ENCODE measurements at regions not wholly inside any gene's neighbourhood (a gene's known extent, or its start where the extent isn't known, plus 50 kb on each side); places are given as distances from the start of the nearest gene placed in this dataset.

- BruUV-seq (replicated peaks): no TSS peak
- intact Hi-C loops (cut with micrococcal nuclease; ENCODE audit: unreplicated experiment): no loop called here
- Mint-ChIP-seq H3K27me3 (ENCODE audit: unreplicated experiment) (no peaks in the 10 kb centered on the region), H3K4me3 (ENCODE audit: low read depth, unreplicated experiment) (no peak overlapping the region), H3K36me3 (ENCODE audit: insufficient read depth, unreplicated experiment) (no peaks in the 10 kb centered on the region), H3K4me1 (ENCODE audit: low read depth, unreplicated experiment) (peaks cover 12% of the 10 kb centered on the region), H3K27ac (ENCODE audit: unreplicated experiment) (no peak overlapping the region), H3K9me3 (ENCODE audit: low read depth, unreplicated experiment) (peaks cover 2% of the 10 kb centered on the region)
- CTCF ChIA-PET: no interaction called here
- TF ChIP-seq CTCF (IDR thresholded peaks at IDR 0.05; ENCODE audit: unreplicated experiment): no peak
- DNase-seq: peak; percentile 9
Observed at GRCh38 chr5:92795633-92796032, 785.4 kb downstream of the NR2F1-AS1 start.

- Mint-ChIP-seq H3K4me3 (ENCODE audit: low read depth, unreplicated experiment) (no peak overlapping the region), H3K36me3 (ENCODE audit: insufficient read depth, unreplicated experiment) (no peaks in the 10 kb centered on the region), H3K27ac (ENCODE audit: unreplicated experiment) (no peak overlapping the region), H3K9me3 (ENCODE audit: low read depth, unreplicated experiment) (peaks cover 2% of the 10 kb centered on the region), H3K27me3 (ENCODE audit: unreplicated experiment) (no peaks in the 10 kb centered on the region), H3K4me1 (ENCODE audit: low read depth, unreplicated experiment) (peaks cover 17% of the 10 kb centered on the region)
- intact Hi-C loops (cut with micrococcal nuclease; ENCODE audit: unreplicated experiment): no loop called here
- no TSS peak for BruUV-seq (replicated peaks)
- no peak for TF ChIP-seq CTCF (IDR thresholded peaks at IDR 0.05; ENCODE audit: unreplicated experiment)
- CTCF ChIA-PET: no interaction called here
- no peak for DNase-seq
Observed at GRCh38 chr5:92780057-92780456, 801.0 kb downstream of the NR2F1-AS1 start.

GRCh38 chr5:92779536-92779935, 801.5 kb downstream of the NR2F1-AS1 start:
- peaks cover 3% of the 10 kb centered on the region for H3K9me3 Mint-ChIP-seq (ENCODE audit: low read depth, unreplicated experiment)

GRCh38 chr5:92778261-92778660, 802.8 kb downstream of the NR2F1-AS1 start:
- CTCF ChIA-PET: no interaction called here
- Mint-ChIP-seq H3K4me3 (ENCODE audit: low read depth, unreplicated experiment) (no peak overlapping the region), H3K36me3 (ENCODE audit: insufficient read depth, unreplicated experiment) (no peaks in the 10 kb centered on the region), H3K4me1 (ENCODE audit: low read depth, unreplicated experiment) (peaks cover 21% of the 10 kb centered on the region), H3K27me3 (ENCODE audit: unreplicated experiment) (no peaks in the 10 kb centered on the region), H3K27ac (ENCODE audit: unreplicated experiment) (no peak overlapping the region), H3K9me3 (ENCODE audit: low read depth, unreplicated experiment) (peaks cover 3% of the 10 kb centered on the region)
- intact Hi-C loops (cut with micrococcal nuclease; ENCODE audit: unreplicated experiment): no loop called here
- BruUV-seq (replicated peaks): no TSS peak
- DNase-seq: no peak
- TF ChIP-seq CTCF (IDR thresholded peaks at IDR 0.05; ENCODE audit: unreplicated experiment): no peak

More at GRCh38 chr5:92779536-92779935, 801.5 kb downstream of the NR2F1-AS1 start:
- no peak for DNase-seq
- Mint-ChIP-seq H3K27me3 (ENCODE audit: unreplicated experiment) (no peaks in the 10 kb centered on the region), H3K4me1 (ENCODE audit: low read depth, unreplicated experiment) (peaks cover 21% of the 10 kb centered on the region), H3K4me3 (ENCODE audit: low read depth, unreplicated experiment) (no peak overlapping the region), H3K27ac (ENCODE audit: unreplicated experiment) (no peak overlapping the region), H3K36me3 (ENCODE audit: insufficient read depth, unreplicated experiment) (no peaks in the 10 kb centered on the region)
- intact Hi-C loops (cut with micrococcal nuclease; ENCODE audit: unreplicated experiment): no loop called here
- CTCF ChIA-PET: no interaction called here
- no peak for TF ChIP-seq CTCF (IDR thresholded peaks at IDR 0.05; ENCODE audit: unreplicated experiment)
- no TSS peak for BruUV-seq (replicated peaks)
